ENCODE measurements at regions not wholly inside any gene's neighbourhood (a gene's known extent, or its start where the extent isn't known, plus 50 kb on each side); places are given as distances from the start of the nearest gene placed in this dataset.
A peak's percentile ranks its signal among the peaks of the same experiment; 100 is the strongest.
"Not testable (repeated sequence)": the region's sequence is repeated elsewhere in the genome, so short reads cannot be mapped to it uniquely, and the experiment has no call there.

GRCh38 chr6:57822896-57823358 lies 505.5 kb downstream of the PRIM2 start:
- peak; percentile 21 for DNase-seq (ENCODE audit: low read depth)
- no peak overlapping the region for H3K4me3 ChIP-seq (replicated peaks; ENCODE audit: low read depth, low read length)
- no peak for TF ChIP-seq CTCF (IDR thresholded peaks at IDR 0.05; ENCODE audit: low read length, missing control alignments)

GRCh38 chr6:57837622-57838209 lies 520.3 kb downstream of the PRIM2 start:
- H3K4me3 ChIP-seq (replicated peaks; ENCODE audit: low read depth, low read length); DNase-seq (ENCODE audit: low read depth): not testable (repeated sequence)

- not testable (repeated sequence) for H3K4me3 ChIP-seq (replicated peaks; ENCODE audit: low read depth, low read length); DNase-seq (ENCODE audit: low read depth)
Observed at GRCh38 chr6:57841551-57841950, 524.1 kb downstream of the PRIM2 start.

GRCh38 chr6:57853745-57854407 lies 536.4 kb downstream of the PRIM2 start:
- peak; percentile 3 for DNase-seq (ENCODE audit: low read depth)
- H3K4me3 ChIP-seq (replicated peaks; ENCODE audit: low read depth, low read length): not testable (repeated sequence)

DNA sequence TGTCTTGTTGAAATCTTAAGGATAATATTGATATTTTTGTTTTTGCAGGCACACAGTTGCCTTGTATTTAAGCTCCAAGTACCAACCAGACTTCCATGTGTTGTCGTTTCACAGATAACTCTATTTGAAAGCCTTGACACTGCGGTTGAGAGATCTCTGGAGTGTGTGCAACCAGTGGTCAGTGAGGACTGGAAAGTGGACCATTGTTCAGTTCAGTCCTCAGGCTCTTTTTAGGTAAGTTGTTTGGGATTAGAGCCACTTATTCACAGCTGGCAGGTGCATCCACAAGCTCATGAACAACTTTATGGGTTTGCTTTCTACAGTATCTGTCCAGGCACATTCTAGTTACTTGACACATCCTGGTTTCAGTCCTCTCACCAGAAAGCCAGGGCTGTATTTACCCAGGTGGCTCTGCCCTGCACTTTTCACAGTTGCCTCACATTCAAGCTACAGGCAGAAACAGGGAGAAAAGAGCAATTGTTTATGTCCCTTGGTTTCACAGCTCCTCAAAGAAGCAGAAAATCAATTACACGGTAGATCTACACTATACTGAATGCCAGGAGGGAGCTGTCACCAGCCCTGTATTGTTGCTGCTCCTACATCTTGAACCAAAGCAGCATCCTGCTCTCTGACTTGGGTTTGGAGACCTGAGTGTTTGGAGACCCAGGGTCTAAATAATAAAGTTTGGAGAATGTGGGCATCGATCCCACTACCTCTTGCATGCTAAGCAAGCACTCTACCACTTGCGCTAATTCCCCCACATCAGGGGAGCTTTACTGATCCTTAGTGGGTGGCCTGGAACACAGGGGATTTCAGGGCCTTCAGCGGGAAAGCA lies 543.3 kb downstream of the PRIM2 start:
- not testable (repeated sequence) for H3K4me3 ChIP-seq (replicated peaks; ENCODE audit: low read depth, low read length); DNase-seq (ENCODE audit: low read depth)

GRCh38 chr6:57870083-57870482 lies 552.7 kb downstream of the PRIM2 start:
- not testable (repeated sequence) for DNase-seq (ENCODE audit: low read depth); H3K4me3 ChIP-seq (replicated peaks; ENCODE audit: low read depth, low read length)

DNA sequence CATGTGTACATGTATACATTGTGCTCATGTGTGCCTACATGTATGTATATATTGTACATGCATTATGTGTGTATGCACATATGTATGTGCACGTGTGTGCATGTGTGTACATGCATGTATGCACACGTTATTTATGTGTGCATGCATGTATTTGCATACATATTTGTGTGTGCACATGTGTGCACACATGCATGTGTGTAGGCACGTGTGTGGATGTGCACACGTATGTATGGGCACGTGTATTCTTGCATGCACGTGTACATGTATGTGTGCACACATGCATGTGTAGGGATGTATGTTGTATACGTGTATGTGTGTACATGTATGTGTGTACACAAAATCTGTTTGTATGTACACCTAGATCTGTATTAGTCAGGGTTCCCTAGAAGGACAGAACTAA lies 556.0 kb downstream of the PRIM2 start:
- DNase-seq (ENCODE audit: low read depth); H3K4me3 ChIP-seq (replicated peaks; ENCODE audit: low read depth, low read length): not testable (repeated sequence)

- DNase-seq (ENCODE audit: low read depth); H3K4me3 ChIP-seq (replicated peaks; ENCODE audit: low read depth, low read length): not testable (repeated sequence)
Observed at GRCh38 chr6:57876659-57877058, 559.2 kb downstream of the PRIM2 start.

- not testable (repeated sequence) for DNase-seq (ENCODE audit: low read depth); H3K4me3 ChIP-seq (replicated peaks; ENCODE audit: low read depth, low read length)
Observed at GRCh38 chr6:57877729-57878128, 560.3 kb downstream of the PRIM2 start.

- not testable (repeated sequence) for DNase-seq (ENCODE audit: low read depth); H3K4me3 ChIP-seq (replicated peaks; ENCODE audit: low read depth, low read length)
Observed at GRCh38 chr6:57878792-57879191, 561.4 kb downstream of the PRIM2 start.

- H3K4me3 ChIP-seq (replicated peaks; ENCODE audit: low read depth, low read length); DNase-seq (ENCODE audit: low read depth): not testable (repeated sequence)
Observed at GRCh38 chr6:57898850-57899249, 581.4 kb downstream of the PRIM2 start.

DNA sequence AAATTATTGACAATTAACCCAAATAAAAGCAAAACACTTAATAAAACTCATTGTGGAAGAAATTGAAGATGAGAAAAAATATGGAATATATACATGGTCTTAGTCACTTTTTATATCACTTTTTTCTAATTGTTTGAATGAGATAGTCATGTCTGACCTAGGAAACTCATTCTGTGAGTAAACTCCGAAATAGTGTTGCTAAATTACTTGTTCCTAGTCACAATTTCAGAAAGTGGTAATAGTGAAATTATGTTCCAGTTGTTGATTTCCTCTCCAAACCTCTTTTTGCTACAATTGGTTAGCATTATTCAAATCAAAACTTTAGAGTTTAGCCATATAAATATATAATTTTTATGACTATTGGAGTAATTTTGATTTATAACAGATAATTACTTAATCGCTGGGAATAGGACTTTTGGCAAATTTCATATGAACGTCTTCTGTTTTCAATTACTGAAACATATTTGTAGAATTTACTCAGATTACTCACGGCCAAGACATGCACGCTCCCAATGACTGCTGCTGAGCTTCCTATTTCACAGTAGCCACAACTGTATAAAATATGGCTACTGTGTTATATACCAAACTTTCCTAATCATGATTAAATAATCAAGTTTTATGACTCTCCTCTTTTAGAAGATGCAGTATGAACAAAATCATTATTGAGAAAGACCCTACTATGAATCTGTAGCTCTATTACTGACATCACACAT lies 583.4 kb downstream of the PRIM2 start:
- H3K4me3 ChIP-seq (replicated peaks; ENCODE audit: low read depth, low read length); DNase-seq (ENCODE audit: low read depth): not testable (repeated sequence)

GRCh38 chr6:57901445-57901844 lies 584.0 kb downstream of the PRIM2 start:
- H3K4me3 ChIP-seq (replicated peaks; ENCODE audit: low read depth, low read length); DNase-seq (ENCODE audit: low read depth): not testable (repeated sequence)

- DNase-seq (ENCODE audit: low read depth); H3K4me3 ChIP-seq (replicated peaks; ENCODE audit: low read depth, low read length): not testable (repeated sequence)
Observed at GRCh38 chr6:57904356-57904755, 586.9 kb downstream of the PRIM2 start.

DNA sequence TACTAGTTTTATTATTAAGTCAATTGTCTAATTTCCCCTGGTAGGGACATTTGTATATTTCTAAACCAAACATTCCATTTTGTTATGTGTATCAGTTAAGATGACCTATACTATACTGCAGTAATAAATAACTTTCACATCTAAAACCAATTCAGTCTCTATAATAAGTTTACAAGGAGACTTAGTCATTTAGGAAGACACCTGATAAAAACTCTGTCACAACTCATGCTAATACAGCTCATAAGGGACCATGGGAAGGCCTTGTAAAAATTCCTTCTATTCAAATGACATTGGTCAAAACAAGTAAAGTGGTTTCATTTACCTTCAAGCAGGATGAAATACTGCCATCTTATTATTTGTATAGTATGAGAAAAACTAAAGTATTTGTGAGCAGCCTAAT lies 597.9 kb downstream of the PRIM2 start:
- DNase-seq (ENCODE audit: low read depth); H3K4me3 ChIP-seq (replicated peaks; ENCODE audit: low read depth, low read length): not testable (repeated sequence)

DNA sequence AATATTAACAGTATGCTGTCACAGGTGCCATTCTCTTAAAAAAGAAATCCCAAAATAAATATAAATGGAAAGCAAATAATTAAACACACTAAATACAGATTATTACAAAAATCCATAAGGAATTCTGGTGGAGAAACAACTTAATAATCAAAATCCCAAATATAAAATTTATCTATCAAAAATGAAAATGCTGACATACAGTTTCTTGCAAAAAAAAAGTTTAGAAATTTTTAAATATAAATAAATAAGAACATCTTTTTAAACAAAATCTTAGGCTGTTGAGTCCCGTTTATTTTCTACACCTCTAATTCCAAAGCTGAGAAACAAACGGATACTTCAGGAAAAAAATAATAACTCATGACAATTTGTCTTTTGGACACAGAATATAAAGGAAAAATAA lies 625.5 kb downstream of the PRIM2 start:
- H3K4me3 ChIP-seq (replicated peaks; ENCODE audit: low read depth, low read length); DNase-seq (ENCODE audit: low read depth): not testable (repeated sequence)

DNA sequence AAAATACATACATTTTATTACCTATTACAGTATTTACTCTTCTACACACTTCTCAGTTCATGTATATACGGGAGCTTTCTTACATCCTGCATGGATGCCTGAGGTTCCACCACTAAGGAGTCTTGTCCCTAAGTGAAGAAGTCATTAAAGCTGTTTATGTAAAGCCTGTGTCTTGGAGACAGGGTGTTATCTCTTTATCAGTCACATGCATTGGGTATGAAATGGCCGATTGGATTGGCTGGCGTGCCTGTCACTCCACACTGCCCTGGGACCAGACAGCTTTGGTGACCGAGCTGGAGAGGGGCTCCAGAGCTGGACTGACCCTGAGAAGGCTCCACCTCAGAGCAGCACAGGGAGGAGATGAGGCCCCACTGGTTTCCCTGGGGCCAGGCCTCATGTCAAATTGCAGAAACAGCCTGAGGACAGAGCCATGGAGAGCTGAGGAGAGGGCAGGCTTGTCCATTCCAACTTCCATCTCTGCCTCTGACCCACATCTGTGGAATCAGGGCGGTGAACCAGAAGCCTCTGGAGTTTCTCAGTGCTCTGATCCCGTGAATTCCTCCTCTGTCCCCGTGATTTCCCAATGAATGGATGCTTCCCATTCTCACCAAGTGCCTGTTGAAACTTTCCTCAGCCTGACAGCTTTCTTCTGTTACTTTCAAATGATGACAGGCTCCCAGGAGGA lies 628.8 kb downstream of the PRIM2 start:
- not testable (repeated sequence) for DNase-seq (ENCODE audit: low read depth); H3K4me3 ChIP-seq (replicated peaks; ENCODE audit: low read depth, low read length)
